ENCODE measurements at regions not wholly inside any gene's neighbourhood (a gene's known extent, or its start where the extent isn't known, plus 50 kb on each side); places are given as distances from the start of the nearest gene placed in this dataset.

DNA sequence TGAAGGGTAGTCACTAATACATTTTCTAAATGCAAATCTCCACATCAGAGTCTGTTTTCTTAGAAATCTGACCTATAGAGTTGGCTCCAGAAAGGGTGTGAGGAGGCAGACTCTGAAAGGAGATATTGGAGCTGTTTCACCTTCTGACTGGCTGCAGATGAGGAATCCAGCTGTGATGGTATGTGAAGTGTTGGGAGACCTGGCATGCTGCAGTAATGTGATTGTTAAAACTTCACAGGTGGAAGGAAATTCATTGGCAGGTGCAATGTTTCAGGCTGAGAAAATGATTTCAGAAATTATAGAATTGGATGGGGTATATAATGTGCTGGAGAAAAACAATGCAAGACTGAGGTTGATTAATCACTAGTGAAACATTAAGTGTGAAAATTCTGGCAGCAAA, 1134.0 kb upstream of the LRRN3 start:
- TF ChIP-seq TAF1 (conservative IDR thresholded peaks at IDR 0.05), result no peak
- TF ChIP-seq CTCF (IDR thresholded peaks at IDR 0.05; ENCODE audit: low read depth, low read length, missing input control), result no peak
- no peak for TF ChIP-seq RAD21 (IDR thresholded peaks at IDR 0.05)
- TF ChIP-seq RXRA (IDR thresholded peaks at IDR 0.05), result no peak
- TF ChIP-seq EGR1 (IDR thresholded peaks at IDR 0.05; ENCODE audit: low read depth in 2 of 2), result no peak
- TF ChIP-seq SP1 (IDR thresholded peaks at IDR 0.05), result no peak
- no peak for TF ChIP-seq GABPA (IDR thresholded peaks at IDR 0.05 in 1 of 2, conservative IDR thresholded peaks at IDR 0.05 in 1 of 2)
- no peak for TF ChIP-seq JUND (IDR thresholded peaks at IDR 0.05)
- TF ChIP-seq, protein P1, sequence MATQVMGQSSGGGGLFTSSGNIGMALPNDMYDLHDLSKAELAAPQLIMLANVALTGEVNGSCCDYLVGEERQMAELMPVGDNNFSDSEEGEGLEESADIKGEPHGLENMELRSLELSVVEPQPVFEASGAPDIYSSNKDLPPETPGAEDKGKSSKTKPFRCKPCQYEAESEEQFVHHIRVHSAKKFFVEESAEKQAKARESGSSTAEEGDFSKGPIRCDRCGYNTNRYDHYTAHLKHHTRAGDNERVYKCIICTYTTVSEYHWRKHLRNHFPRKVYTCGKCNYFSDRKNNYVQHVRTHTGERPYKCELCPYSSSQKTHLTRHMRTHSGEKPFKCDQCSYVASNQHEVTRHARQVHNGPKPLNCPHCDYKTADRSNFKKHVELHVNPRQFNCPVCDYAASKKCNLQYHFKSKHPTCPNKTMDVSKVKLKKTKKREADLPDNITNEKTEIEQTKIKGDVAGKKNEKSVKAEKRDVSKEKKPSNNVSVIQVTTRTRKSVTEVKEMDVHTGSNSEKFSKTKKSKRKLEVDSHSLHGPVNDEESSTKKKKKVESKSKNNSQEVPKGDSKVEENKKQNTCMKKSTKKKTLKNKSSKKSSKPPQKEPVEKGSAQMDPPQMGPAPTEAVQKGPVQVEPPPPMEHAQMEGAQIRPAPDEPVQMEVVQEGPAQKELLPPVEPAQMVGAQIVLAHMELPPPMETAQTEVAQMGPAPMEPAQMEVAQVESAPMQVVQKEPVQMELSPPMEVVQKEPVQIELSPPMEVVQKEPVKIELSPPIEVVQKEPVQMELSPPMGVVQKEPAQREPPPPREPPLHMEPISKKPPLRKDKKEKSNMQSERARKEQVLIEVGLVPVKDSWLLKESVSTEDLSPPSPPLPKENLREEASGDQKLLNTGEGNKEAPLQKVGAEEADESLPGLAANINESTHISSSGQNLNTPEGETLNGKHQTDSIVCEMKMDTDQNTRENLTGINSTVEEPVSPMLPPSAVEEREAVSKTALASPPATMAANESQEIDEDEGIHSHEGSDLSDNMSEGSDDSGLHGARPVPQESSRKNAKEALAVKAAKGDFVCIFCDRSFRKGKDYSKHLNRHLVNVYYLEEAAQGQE (IDR thresholded peaks at IDR 0.05), result no peak
- TF ChIP-seq ATF3 (IDR thresholded peaks at IDR 0.05), result no peak

Measured in liver (tissue), 3 donors.